ENCODE measurements at regions not wholly inside any gene's neighbourhood (a gene's known extent, or its start where the extent isn't known, plus 50 kb on each side); places are given as distances from the start of the nearest gene placed in this dataset.

DNA sequence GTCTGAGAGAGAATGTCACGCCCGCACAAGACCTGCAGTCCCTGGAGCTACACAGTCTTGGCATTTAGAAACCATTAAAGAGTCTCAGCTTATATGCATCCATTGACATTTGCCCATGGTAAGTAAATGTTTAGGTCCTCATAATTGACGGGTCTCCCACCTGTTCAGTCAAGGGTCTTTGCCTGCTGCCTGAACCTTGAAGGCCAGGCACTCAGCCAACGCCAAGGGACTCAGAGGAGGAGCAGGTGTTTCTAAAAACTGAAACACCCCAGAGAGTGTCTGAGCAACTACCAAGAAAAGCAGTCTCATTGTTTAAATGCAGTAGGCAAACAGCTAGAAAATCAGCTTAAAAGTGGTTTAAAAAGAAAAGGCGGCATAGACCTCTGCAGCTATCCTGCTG lies 264.7 kb upstream of the AKR1E2 start:
- TF ChIP-seq GATA3 (IDR thresholded peaks at IDR 0.05; ENCODE audit: low read depth, low read length), result no peak
- TF ChIP-seq GATA2 (IDR thresholded peaks at IDR 0.05; ENCODE audit: low read depth, low read length), result no peak

DNA sequence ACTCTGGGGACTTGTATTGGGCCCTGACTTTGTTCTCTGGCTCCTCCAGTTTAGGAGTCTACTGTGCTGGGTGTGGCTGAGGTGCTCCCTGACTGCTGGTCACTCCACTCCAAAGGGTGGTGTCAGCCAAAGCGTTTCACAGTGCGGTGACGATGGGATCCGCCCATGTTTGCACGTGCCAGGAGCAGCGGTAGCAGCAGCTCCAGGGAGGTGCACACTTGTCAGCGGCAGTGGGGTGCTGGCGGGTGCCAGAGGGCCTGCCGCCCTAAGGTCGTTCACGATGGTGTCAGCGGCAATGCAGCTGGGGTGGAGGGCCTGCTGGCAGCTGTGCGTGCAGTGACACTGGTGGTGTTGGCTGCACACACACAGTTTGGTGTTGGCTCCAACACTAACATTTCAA lies 268.5 kb upstream of the AKR1E2 start:
- TF ChIP-seq GATA2 (IDR thresholded peaks at IDR 0.05; ENCODE audit: low read depth, low read length) (no peak), GATA3 (IDR thresholded peaks at IDR 0.05; ENCODE audit: low read depth, low read length) (no peak)

DNA sequence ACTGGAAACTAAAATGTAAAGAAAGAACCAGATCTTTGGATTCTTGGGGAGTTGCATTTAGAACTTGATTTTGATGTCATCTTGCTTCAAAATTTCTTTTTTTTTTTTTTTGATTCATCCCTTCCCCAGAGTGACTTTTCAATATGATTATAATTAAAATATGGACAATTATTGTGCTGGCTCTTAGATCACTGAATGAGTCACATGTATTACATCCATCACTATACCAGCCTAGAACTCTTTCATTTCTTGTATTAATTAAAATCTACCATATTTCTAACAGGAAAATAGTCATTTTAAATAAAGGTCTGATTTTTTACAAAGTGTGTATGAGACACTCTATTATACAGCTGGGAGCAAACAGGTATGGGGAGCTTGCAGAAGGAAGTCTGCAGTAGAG lies 269.5 kb upstream of the AKR1E2 start:
- no peak for TF ChIP-seq GATA3 (IDR thresholded peaks at IDR 0.05; ENCODE audit: low read depth, low read length)
- no peak for TF ChIP-seq GATA2 (IDR thresholded peaks at IDR 0.05; ENCODE audit: low read depth, low read length)

DNA sequence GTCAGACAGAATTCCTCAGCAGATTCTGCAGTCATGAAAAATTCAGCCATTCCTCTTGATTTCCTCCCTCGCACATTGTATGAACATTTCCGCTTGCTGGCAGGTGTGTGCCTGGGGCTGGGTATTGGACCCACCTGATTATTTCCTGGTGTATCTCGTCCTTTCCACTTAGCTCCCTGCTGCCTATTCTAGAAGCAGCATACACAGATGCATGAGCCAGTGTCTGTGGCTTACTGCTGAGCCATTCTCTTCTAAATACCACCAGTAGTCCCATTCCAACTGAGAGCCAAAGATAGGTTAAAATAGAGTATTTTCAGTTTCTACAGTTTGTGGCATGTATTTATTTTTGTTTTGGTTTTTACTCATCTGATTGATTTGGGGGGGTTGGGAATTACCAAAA lies 270.1 kb upstream of the AKR1E2 start:
- TF ChIP-seq GATA3 (IDR thresholded peaks at IDR 0.05; ENCODE audit: low read depth, low read length) (no peak), GATA2 (IDR thresholded peaks at IDR 0.05; ENCODE audit: low read depth, low read length) (no peak)

DNA sequence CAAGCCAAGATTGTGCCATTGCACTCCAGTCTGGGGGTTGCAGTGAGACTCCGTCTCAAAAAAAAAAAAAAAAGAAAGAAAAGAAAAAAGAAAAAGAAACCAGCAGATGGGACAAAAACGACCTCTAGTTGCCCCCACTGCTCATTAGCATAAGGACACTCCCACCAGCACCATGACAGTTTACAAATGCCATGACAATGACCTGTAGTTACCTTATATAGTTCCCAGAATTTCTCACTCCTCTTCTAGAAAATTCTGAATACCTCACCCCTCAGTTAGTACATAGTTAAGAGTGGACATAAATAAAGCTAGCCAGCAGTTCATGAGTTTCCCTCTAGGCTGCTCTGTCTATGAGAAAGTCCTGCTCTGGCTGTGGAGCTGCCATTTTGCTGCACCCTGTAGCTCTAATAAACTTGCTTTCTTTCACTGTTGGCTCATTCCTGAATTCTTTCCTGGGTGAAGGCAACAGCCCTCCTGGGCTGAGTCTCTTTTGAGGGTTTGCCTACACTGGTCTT lies 276.8 kb upstream of the AKR1E2 start:
- TF ChIP-seq GATA3 (IDR thresholded peaks at IDR 0.05; ENCODE audit: low read depth, low read length), result no peak

DNA sequence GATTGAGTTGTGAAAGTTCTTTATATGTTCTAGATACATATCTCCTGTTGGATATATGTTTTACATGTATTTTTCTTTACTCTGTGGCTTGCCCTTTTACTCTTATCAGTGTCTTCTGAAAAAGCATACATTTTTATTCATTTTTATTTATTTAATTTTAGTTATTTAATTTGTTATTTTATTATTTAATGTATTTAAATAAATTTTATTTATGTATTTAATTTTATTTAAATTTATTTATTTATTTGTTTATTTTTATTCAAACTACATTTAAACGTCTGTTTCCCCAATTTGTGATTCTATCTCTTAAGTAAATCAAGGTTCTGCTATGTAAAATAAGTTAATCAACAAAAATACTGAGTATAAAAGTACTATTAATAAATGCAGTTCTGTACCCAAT lies 279.1 kb upstream of the AKR1E2 start:
- TF ChIP-seq GATA3 (IDR thresholded peaks at IDR 0.05; ENCODE audit: low read depth, low read length) (no peak), GATA2 (IDR thresholded peaks at IDR 0.05; ENCODE audit: low read depth, low read length) (no peak)

DNA sequence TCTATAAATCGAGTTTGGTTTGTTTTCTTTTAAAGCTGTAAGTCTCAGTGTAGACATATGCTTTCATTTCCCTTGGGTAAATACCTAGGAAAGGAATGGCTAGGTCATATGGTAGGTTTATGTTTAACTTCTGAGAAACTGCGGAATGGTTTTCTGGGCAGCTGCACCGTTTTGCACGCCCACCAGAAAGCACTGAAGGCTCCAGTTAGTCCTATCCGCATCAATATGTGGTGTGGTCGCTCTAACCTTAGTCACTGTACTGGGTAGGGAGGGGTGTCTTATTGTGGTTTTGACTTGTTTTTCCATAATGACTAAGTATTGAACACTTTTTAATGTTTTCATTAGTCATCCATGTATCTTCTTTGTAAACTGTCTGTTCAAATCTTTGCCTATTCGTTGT lies 279.5 kb upstream of the AKR1E2 start:
- TF ChIP-seq GATA3 (IDR thresholded peaks at IDR 0.05; ENCODE audit: low read depth, low read length) (no peak), GATA2 (IDR thresholded peaks at IDR 0.05; ENCODE audit: low read depth, low read length) (no peak)

DNA sequence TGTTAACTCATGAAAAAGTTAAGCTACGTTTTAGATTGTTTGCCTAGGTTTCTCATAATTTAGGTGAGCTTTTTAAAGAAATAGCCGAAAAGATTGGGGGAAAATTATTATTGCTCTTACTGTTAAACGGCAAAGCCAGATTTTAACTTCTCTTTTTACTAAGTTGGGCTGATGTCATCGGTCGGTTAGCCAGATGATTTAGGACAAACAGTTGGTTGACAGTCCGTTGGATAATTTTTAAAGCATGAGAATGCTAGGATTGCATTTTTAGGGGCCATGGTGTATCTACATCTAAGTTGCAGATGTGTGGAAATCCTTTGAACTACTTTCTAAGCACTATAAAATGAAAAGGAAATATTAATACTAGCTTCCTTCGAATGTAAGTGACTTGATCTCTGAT lies 280.9 kb upstream of the AKR1E2 start:
- TF ChIP-seq GATA3 (IDR thresholded peaks at IDR 0.05; ENCODE audit: low read depth, low read length) (no peak), GATA2 (IDR thresholded peaks at IDR 0.05; ENCODE audit: low read depth, low read length) (no peak)

DNA sequence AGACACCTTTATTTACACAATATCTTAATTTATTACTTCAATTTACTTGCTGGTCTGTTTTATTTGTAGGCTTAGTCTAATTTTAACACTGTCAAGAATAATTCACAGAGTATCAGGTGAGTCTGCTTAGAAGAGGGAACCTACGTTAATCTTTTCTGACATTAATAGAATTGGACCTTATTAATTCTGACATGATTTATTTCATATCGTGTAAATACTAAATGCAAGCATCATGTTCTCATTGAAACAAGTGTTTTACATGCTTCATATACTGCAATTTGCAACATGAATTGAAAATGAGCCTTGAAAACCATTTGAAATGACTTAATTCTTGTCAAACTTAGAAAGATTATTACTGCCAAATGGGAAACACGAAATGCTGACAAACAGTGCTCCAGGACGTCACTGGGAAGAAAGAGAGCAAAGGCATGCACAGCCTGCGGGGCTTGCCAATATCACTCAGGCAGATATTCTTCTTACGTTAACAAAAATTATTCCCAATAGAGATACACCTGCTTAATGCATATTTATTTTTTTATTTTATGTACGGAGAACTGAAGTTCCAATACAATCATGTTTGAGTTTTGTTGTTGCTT lies 282.0 kb upstream of the AKR1E2 start:
- TF ChIP-seq GATA2 (IDR thresholded peaks at IDR 0.05; ENCODE audit: low read depth, low read length) (no peak), GATA3 (IDR thresholded peaks at IDR 0.05; ENCODE audit: low read depth, low read length) (no peak)

DNA sequence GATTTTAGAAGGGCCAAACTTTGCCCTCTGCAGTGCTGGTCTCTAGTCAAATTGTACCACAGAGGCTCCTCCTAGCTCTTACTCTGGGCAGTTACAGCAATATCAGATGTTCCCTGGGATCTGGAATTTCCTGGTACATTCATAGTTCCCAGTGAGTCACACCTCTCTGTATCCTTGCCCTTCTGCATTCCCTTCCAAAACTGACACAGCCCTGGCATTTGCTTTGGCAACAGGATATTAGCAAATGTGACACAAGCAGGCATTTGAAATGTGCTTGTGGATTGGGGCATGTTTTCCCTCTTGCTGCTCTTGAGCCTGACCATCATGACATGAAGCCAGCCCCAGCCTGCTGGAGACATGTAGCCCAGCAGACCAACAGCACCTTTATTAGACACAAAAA lies 284.7 kb upstream of the AKR1E2 start:
- no peak for TF ChIP-seq GATA2 (IDR thresholded peaks at IDR 0.05; ENCODE audit: low read depth, low read length)
- no peak for TF ChIP-seq GATA3 (IDR thresholded peaks at IDR 0.05; ENCODE audit: low read depth, low read length)

DNA sequence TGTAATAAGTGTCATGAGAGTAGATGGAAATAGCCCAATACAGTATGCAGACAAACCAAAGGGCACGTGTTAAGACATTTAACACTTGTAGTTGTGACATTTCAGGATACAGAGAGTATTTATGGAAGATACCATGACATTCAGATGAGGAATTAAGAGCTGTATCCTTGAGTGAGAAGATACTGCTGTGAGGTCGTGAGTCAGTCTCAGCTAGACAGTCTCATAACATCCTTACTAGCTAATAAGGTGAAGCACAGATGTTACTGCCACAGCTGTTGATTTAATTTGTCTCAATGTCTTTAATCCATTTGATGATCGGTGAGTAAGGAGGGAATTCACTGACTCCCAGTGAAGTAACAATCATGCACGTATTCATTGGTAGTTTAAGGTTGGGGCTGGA lies 288.0 kb upstream of the AKR1E2 start:
- TF ChIP-seq GATA3 (IDR thresholded peaks at IDR 0.05; ENCODE audit: low read depth, low read length) (no peak), GATA2 (IDR thresholded peaks at IDR 0.05; ENCODE audit: low read depth, low read length) (no peak)

DNA sequence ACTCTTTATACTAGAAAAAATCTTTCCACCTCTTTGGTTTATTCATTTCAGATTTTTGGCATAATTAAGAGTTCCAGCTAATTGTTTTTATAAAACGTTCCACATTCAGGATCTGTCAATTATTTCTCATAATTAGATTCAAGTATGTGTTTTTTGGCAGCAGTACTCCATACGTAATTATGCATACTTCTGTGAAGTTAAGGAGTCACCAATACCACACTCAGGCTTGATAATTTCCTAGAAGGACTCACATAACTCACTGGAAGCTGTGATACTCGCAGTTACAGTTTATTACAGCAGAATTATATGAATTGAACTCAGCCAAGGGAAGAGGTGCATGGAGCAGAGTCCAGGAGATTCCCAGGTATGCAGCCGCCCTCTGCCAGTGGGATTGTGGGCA lies 290.5 kb upstream of the AKR1E2 start:
- TF ChIP-seq GATA2 (IDR thresholded peaks at IDR 0.05; ENCODE audit: low read depth, low read length), result no peak
- TF ChIP-seq GATA3 (IDR thresholded peaks at IDR 0.05; ENCODE audit: low read depth, low read length), result no peak

DNA sequence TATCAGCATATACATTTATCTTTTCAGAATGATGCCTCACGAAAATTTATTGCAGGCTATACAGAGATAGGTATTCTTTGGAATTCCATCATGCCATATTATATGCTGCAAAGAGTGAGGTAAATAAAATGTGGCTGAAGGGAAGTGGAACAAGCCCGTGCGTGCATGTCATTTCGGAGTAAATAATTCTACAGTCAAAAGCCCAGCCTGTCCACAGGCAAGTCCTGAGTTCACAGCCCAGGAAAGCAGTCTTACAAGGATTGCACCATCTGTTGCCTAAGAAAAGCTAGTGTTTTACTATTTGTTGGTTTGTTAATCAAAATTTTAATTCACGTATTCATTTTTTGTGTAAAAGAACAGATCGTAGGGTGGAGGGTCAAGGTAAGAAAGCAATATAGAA lies 292.4 kb upstream of the AKR1E2 start:
- no peak for TF ChIP-seq GATA2 (IDR thresholded peaks at IDR 0.05; ENCODE audit: low read depth, low read length)
- TF ChIP-seq GATA3 (IDR thresholded peaks at IDR 0.05; ENCODE audit: low read depth, low read length), result no peak

DNA sequence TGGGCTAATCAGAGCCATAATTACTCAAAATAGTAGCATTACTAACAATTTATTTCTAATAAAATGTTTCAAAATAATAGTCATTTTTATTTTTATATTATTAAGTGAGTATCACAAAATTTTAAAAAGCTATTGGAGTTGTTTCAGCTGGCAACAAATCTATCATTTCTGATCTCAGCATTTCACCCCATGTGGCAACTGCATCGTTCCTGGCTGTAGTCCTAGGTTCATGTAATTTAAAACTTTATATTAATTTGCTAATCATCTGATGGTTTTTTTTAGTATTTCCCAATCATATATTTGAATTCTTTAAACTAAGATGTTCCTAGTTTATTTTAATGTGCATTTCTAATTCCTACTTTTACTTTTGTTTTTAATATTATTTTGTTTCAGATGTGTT lies 293.0 kb upstream of the AKR1E2 start:
- TF ChIP-seq GATA2 (IDR thresholded peaks at IDR 0.05; ENCODE audit: low read depth, low read length) (no peak), GATA3 (IDR thresholded peaks at IDR 0.05; ENCODE audit: low read depth, low read length) (no peak)

DNA sequence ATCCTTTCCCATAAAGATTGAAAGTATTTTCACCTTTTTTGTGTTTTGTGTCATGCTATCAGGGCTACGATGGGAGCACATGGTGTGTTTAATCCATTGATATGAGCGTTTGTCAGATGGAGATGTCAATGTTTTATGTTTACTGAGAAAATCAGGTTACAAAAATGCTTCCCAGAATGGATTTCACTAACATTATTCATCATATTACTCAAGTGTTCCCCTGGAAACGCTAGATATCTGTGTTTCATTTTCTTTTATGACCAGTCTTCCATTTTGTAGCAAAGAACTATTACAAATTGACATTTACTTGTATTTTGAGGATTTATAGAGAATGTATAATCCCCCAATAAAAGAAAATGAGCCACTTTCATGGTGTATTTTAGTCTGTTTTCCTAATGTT lies 293.5 kb upstream of the AKR1E2 start:
- TF ChIP-seq GATA2 (IDR thresholded peaks at IDR 0.05; ENCODE audit: low read depth, low read length), result no peak
- no peak for TF ChIP-seq GATA3 (IDR thresholded peaks at IDR 0.05; ENCODE audit: low read depth, low read length)

DNA sequence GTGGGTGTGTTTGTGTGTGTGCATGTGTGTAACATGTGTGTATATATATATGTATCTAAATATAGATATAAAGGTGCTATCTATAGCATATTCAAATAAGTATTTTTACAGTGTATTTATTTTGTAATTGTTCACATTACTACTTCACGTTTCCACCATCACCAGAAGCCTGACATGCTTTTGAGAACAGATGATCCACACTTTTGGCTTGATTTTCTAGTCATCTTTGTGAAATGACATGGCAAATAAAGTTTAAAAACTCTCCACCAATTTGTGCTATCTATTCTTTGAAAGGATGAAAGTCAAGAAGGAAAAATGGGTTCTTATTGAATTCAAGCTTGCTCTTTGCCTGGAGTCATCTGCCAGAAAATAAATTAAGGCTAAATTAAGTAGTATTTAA lies 294.0 kb upstream of the AKR1E2 start:
- TF ChIP-seq GATA2 (IDR thresholded peaks at IDR 0.05; ENCODE audit: low read depth, low read length) (no peak), GATA3 (IDR thresholded peaks at IDR 0.05; ENCODE audit: low read depth, low read length) (no peak)

Data from SH-SY5Y (cell line).